ENCODE measurements at regions not wholly inside any gene's neighbourhood (a gene's known extent, or its start where the extent isn't known, plus 50 kb on each side); places are given as distances from the start of the nearest gene placed in this dataset.
"Not testable (repeated sequence)": the region's sequence is repeated elsewhere in the genome, so short reads cannot be mapped to it uniquely, and the experiment has no call there.

DNA sequence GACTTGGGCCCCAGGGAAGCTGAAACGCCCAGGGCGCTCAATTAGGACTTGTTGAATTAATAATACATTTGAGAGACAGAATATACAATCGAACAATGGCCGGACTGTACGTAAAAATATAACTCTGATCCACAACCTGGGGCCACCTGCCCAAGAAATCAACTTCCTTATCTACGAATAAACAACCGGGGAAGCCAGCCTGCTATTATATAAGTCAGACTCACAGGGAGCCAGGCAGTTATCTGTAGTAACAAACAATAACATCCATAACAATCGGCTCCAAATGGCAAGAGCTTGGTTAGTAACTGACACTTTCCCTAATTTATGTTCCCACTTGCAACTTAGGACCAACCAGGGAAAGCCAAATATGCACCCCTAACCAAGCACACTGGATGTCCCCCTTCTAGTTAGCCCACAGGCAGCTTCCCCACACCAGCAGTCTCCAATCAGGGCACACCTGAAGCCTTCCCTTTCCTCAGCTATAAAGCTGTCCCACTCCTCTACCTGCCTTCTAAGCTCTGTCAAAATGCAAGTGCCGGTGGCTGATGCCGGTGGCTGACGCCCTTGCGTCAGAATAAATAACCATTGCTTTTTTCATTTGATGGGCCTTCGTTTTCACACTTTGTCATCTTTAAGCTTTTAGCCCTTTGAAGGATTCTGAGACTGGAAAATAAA lies 135.2 kb downstream of the FAM72B start:
- DNase-seq (ENCODE audit: extremely low read depth, low read depth, low spot score): not testable (repeated sequence)

DNA sequence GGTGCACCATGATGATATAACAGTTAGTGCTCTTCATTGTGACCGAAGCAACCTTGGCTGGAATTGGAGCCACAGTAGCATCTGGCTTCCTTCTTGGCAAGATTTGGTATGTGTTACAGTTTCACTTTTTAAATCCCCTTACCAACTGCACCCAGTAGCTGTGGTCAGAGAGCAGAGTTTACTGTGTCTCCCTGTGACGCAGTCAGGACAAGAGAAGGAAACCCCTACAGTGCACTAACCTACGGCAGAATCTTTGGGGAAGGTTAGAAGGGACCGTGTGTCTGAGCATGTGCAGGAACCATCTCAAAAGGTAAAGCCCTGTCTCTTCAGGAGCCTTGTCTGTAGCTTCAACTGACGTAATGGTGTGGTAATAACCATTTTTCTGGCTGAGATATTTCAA lies 134.0 kb downstream of the FAM72B start:
- not testable (repeated sequence) for DNase-seq (ENCODE audit: extremely low read depth, low read depth, low spot score)

DNA sequence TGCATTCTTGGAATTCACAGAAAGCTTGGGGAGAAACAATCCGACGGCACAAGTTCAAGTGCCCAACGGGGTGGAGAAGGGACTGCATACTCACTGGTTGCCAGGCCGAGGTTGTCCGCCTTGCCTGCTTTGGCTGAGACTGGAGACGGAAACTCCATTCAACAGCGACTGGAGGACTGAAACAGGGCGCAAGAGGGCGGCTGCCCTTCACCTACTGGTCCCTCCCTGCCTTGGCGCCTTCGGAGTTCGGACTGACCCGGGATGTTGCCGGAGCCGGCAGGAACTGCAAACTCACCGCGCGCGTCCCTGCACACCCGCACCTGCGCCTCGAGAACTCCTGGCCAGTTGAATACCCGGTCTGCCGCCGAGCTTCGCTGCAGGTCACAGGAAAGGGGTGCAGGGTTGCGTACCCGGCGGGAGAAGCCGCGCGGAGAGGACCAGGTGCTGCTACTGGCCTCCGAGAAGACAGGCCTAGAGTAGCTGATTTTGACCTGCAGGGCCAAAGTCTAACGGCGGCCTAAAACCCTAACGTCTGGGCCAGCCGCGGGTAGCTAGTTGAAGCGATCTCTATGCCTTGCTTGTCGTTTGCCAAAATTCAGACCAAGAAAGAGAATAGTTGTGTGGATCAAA lies 132.9 kb downstream of the FAM72B start:
- DNase-seq (ENCODE audit: extremely low read depth, low read depth, low spot score): not testable (repeated sequence)

DNA sequence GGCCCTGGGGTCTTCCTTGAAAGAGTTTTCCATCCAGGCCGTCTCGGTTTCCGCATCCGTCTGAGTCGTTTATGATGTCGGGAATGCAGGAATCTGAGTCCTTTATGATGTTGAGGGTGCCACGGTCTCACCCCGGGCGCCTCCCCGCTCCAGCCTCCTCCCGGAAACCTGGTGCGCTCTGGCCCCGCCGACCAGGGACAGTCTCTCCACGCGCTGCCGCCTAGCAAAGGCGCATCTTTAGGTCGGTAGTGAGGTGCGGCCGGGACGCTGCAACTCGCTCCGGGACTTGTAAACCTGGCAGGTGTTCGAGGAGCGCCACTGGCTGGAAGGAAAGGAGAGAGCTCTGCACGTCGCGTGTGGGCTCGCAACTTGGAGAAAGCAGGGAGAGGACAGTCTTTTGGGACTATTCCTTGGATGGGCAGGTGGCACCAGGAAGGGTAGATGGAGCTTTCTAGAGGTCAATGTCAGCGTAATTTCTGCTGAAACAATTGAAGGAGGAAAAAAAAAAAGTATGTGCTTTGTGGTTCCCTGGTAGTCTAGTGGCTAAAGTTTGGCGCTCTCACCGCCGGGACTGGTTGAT lies 132.0 kb downstream of the FAM72B start:
- not testable (repeated sequence) for DNase-seq (ENCODE audit: extremely low read depth, low read depth, low spot score)

DNA sequence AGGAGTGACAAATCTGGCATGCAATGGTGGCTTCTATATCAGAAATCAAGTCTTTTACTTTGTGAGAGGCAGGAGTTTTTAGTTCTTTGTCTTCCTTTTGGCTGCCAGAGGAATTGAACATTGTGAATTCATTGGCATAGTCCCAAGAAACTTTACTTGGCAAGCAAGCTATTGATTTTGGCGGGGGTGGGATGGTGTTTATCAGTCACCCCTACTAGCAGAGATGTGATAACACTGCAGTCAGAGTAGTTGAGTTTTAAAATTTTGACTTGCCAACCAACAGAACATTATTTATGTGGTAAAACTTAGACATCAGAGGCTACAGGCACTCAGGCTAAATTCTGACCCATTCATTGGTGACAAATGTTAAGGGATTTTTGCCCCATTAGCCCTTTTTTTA lies 129.2 kb downstream of the FAM72B start:
- not testable (repeated sequence) for DNase-seq (ENCODE audit: extremely low read depth, low read depth, low spot score)

DNA sequence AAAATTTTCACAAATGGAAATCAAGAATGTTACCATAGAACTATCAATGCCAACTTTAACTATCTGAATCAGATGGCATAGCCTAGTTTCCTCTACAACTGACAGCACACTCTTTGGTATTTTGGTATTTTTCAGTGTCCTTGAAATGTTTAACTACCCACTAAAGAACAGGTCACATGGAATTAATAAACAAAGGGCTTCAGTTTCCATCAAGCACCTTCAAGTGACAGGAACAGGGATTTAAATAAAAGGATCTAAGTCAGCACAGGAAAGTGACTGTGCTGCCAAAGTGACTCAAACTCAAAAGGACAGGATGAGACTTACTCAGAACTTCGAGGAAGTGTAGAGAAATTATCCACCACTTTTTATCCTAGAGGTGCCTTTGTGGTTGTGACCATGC lies 117.2 kb downstream of the FAM72B start:
- DNase-seq (ENCODE audit: extremely low read depth, low read depth, low spot score): not testable (repeated sequence)

DNA sequence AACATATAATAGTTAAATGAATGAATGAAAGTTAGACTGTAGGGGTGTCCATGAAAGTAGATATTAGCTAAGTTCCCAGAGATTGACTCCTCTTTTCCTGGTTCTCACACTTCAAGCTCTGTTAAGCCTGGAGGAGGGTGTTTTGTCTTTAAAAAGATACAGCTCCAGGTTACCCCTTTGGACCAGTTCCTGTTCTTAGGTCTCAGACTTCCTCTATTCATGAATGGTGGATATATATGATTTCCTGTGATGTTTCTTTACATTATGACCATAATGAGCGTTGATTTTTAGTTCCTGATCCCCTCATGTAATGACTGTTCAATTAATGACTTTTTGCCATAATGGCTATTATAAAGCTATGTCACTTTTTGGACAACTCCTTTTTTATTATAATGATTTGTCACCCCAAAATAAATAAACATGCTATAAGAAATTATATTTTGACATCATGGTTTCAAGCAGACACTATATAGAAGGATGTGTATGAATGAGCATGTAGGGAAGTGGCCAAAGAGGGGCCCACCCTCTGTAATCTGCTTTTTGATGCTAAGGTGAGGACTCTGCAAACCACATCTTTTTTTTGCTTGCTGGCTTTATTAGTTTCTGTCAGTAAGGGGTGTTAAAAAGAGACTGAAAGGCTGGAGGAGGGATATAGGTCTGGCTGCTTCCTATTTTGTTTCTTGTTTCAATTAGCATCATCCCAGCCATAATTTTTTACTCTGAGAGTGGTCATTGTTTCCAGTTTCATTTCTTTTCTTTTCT lies 115.2 kb downstream of the FAM72B start:
- DNase-seq (ENCODE audit: extremely low read depth, low read depth, low spot score): not testable (repeated sequence)

DNA sequence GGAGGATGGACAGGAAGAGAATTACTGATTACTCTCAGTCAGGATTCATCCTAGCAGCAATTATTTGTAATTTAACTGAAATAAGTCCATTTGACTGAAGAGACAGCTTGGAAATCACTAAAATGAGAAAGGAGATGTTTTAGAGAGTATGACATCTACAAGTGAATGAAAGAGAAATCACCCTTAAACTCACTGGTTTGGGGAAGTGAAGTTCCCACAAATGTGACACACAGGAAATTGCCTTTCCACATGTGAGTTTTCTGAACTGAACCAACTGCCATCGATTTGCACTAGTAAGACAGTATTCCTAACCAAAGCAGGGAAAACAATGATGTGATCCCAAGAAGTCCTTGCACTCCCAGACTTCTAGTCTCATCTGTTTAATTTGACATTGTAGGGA lies 110.3 kb downstream of the FAM72B start:
- DNase-seq (ENCODE audit: extremely low read depth, low read depth, low spot score): not testable (repeated sequence)

DNA sequence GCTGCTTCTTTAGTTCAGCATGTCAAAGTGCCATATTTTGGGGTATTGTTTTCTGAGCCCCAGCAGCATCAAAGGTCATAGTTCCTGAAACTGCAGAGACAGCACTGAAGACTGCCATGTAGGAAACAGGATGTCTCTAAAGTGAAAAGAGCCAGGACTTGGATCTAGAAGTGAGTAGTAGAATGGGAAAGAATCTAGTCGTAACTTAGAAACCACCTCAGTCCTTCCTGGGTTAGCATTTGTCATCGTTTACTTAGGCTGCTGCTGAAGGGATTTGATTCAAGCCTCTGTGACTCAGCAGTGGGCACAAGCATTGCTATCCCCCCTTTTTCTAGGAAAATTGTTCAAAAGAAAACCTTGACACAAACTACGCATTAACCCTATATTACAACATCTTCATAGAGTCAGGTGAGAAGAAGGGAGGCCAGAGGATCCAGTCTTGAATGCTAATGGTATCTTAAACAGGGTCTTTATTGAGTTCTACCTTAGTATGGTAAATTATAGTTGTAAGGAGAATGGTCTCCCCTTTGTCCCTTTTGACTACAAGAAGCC lies 108.8 kb downstream of the FAM72B start:
- DNase-seq (ENCODE audit: extremely low read depth, low read depth, low spot score): not testable (repeated sequence)

DNA sequence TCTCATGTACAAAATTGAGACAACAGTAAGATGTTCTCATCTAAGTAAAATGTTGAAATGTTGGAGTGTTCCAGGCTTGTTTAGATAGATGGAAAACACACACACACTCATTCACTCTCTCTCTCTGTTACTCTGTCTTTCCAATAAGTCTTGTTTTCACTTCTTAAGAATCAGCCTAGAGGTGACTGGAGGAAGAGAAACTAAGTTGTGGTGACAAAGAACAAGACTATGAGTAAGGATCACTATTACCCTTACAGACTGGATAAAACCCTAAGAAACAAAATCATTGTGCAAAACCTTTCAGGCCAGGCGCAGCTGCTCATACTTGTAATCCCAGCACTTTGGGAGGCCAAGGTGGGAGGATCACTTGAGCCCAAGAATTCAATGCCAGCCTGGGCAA lies 107.5 kb downstream of the FAM72B start:
- not testable (repeated sequence) for DNase-seq (ENCODE audit: extremely low read depth, low read depth, low spot score)

DNA sequence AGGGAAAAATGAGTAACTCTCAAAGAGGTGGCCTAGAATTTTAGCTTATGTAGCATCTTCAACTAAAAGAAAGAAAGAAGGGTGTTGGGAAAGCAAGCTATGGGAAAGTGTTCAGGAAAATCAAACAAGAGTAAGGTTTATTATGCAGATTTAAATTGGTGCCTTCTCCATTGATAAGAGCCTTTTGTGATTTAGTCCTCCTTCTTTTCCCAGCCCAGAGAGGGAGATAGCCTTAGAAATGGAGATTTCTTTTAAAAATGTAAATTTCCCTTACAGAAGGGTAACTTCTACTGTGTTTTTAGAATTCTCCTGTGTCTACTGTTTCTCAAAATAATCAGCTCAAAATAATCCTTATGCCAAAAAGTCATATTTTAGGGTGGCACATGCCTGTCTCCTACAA lies 104.5 kb downstream of the FAM72B start:
- DNase-seq (ENCODE audit: extremely low read depth, low read depth, low spot score): not testable (repeated sequence)

DNA sequence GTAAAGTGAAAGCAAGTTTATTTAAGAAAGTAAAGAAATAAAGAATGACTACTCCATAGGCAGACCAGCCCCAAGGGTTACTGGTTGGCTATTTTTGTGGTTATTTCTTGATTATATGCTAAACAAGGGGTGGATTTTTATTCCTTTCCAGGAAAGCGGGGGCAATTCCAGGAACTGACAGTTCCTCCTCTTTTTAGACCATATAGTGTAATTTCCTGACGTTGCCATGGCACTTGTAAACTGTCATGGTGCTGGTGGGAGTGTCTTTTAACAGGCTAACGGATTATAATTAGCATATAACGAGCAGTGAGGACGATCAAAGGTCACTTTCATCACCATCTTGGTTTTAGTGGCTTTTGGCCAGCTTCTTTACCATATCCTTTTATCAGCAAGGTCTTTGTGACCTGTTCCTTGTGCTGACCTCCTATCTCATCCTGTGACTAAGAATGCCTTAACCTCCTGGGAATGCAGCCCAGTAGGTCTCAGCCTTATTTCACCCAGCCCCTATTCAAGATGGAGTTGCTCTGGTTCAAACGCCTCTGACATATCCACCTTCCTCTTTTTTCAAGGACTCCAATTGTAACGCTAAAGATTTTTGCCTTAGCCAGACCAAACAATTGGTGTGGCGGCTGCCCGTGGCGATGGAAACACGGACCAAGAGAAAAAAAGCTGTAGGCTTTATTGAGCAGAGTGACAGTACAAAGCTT lies 103.8 kb downstream of the FAM72B start:
- DNase-seq (ENCODE audit: extremely low read depth, low read depth, low spot score): not testable (repeated sequence)

DNA sequence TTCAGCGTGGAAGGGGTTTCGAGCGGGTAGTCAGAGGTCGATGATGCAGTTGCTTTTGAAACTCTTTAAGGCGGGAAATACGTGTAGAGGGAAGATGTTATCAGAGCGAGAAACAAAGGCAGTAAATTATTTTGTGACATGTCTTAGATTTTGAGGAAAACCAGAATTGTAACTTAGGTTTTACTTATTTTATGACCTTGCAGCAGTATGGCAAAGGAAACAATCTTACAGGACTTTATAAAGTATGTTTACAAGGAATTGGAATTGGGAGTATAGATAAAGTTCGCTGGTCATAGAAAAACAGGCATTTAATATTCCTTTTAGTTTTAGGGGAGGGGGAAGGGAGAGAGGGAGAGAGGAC lies 103.3 kb downstream of the FAM72B start:
- DNase-seq (ENCODE audit: extremely low read depth, low read depth, low spot score): not testable (repeated sequence)

DNA sequence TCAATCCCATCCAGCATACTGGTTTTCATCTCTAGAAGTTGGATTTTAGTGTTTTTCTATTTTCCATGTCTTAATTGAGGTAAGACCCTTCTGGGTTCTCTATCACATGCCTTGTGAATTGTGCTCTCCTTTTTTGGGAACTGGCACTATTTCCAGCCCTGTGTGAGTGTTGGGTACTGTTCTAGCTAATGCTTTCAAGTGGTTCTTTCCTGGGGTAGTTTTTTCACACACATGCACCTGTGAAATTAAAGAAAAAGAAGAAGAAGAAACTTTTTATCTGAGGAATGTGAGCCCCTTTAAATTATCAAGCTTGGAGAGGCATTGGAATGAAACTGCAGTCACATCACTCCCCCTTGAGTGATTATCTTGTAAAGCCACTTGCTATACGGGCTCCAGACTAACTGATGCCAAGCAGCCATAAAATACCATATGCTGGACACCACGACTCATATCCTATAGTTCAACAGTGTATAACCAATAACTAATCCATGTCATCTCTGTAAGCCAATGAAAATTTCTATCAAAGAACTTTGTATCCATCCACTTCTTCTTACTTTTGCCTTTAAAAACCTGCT lies 102.4 kb downstream of the FAM72B start:
- DNase-seq (ENCODE audit: extremely low read depth, low read depth, low spot score): not testable (repeated sequence)

DNA sequence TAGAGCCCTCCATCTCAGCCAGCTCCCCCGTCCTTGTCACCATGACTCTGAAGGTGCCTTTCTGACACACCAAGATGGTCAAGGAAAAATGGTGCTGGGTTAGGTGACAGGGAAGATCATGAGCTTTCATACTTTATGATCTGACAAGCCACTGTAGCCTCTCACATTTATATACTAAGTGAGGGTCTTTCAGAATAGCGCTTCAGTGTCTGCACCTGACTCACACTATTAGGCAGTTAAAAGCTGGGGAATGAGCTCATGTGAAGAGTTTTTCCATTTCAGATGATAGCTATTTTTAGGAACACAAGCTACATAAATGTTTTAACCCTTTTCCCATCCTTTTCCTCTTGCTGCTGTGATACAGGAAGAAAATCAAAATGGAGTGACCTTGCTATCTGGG lies 101.1 kb downstream of the FAM72B start:
- DNase-seq (ENCODE audit: extremely low read depth, low read depth, low spot score): not testable (repeated sequence)

DNA sequence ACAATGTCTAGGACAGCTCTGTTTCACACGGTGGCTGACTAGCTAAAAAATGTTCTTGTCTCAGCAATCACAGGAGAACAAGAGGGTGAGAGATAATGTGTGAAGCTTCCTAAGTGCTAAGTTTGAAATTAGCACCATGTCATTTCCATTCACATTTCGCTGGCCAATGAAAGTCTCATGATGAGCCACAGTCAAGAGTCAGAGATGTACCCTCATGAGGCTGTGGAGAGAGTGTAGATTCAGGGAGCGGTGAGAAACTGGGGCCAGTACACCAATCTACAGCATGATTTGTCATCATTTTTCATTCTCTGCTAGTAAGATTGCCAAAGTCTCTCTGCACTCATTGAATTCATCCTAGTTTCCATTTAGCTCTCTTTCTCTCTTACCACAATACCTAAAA lies 97.9 kb downstream of the FAM72B start:
- DNase-seq (ENCODE audit: extremely low read depth, low read depth, low spot score): not testable (repeated sequence)

DNA sequence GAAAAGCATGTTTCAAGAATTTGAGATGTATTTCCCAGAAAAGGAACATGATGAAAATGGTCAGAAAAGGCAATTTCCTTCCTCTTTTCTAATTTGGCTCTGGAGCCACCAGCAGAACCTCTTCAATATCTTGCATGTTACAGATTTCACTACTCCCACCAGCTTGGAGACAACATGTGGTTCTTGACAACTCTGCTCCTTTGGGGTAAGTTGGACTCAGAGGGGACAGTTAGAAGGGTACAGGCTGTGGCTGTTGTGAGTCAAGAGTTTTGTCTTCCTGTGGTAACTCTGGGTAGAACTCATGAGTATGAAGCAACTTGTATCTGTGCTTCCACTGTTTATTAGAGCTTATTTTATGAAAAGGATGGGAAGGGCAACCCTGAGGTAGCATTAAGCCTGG lies 96.9 kb downstream of the FAM72B start:
- not testable (repeated sequence) for DNase-seq (ENCODE audit: extremely low read depth, low read depth, low spot score)

DNA sequence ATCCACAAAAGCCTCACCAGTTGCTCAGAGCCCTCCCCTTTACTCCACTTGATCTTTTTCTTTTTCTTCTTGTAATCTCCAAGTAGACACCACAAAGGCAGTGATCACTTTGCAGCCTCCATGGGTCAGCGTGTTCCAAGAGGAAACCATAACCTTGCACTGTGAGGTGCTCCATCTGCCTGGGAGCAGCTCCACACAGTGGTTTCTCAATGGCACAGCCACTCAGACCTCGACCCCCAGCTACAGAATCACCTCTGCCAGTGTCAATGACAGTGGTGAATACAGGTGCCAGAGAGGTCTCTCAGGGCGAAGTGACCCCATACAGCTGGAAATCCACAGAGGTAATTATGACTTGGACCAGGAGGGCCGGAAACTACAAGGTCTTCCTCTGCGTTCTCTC lies 95.6 kb downstream of the FAM72B start:
- not testable (repeated sequence) for DNase-seq (ENCODE audit: extremely low read depth, low read depth, low spot score)

DNA sequence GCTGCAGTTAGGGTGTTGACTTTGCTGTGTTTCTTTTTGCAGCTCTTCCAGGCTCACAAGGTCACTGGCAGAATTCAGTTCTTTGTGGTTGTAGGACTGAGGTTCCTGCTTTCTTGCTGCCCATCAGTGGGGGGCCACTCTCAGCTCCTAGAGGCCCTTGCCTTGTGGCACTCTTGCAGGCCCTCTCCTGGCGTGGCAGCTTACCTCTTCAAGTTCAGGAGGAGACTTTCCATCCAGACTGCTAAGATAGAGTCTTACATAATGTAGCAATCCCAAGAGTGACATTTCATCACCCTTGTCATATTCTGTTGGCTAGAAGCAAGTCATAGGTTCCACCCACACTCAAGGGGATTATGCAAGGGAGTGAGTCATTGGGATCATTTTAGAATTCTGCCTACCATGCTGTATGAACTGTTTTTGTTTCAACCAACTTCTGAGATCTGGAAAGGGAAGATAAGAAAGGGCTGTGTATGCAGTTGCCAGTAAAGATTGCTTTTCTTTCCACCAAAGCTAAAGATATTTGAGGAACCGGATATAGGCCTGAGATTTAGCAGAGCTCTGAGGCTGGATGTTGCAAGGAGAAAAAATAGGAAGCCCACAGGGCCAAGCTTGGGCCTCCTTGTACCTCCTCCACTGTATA lies 91.7 kb downstream of the FAM72B start:
- not testable (repeated sequence) for DNase-seq (ENCODE audit: extremely low read depth, low read depth, low spot score)

DNA sequence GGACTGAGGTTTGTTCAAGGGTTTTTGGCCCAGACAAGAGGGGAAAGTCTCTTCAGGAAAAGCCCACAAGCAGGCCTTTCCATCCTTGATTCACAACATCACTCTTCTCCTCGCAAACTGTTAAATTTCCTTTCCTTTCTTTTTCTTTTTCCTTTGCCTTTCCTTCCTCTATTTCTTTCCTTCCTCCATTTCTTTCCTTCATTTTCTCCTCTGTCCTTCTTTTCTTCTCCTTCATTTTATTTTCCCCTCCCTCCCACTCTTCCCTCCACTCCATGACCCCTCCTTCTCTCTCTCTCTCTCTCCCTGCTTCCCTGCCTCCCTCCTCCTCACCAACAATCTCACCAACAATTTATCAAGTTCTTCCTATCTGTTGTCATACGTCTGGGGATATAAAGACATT lies 89.1 kb downstream of the FAM72B start:
- DNase-seq (ENCODE audit: extremely low read depth, low read depth, low spot score): not testable (repeated sequence)

All from glomerular endothelial cell (primary cell).